IPS-18c (cell line): ENCODE measurements at regions not wholly inside any gene's neighbourhood (a gene's known extent, or its start where the extent isn't known, plus 50 kb on each side); places are given as distances from the start of the nearest gene placed in this dataset.

ENCODE experiments used
- H3K4me3 ChIP-seq: 2 replicates; pipeline ENCODE4 v1.7.0; 2013; ENCODE audit warnings: low read depth, mild to moderate bottlenecking, low read length, moderate library complexity; ENCODE audit not compliant: insufficient read depth
- H3K9me3 ChIP-seq: one replicate; pipeline ENCODE4 v1.6.1; 2013; ENCODE audit warnings: mild to moderate bottlenecking, low read length, moderate library complexity; ENCODE audit not compliant: control insufficient read depth, insufficient read depth

GRCh38 chr4:59060002-59060846, 1950.0 kb upstream of the IGFBP7 start:
- Histone ChIP-seq H3K4me3 (no peak overlapping the region), H3K9me3 (no peaks in the 10 kb centered on the region)

- H3K4me3 ChIP-seq = no peak overlapping the region
- H3K9me3 ChIP-seq = no peaks in the 10 kb centered on the region
Measured at GRCh38 chr4:59060895-59061294, 1950.7 kb upstream of the IGFBP7 start.

- H3K9me3 ChIP-seq = no peaks in the 10 kb centered on the region
- H3K4me3 ChIP-seq = no peak overlapping the region
Measured at GRCh38 chr4:59063015-59063720, 1953.0 kb upstream of the IGFBP7 start.

- H3K4me3 ChIP-seq = no peak overlapping the region
Measured at GRCh38 chr4:59068722-59069418, 1958.7 kb upstream of the IGFBP7 start.

GRCh38 chr4:59086410-59086809, 1976.2 kb upstream of the IGFBP7 start:
- no peaks in the 10 kb centered on the region for H3K9me3 ChIP-seq
- no peak overlapping the region for H3K4me3 ChIP-seq

More at GRCh38 chr4:59068722-59069418, 1958.7 kb upstream of the IGFBP7 start:
- no peaks in the 10 kb centered on the region for H3K9me3 ChIP-seq

GRCh38 chr4:59091146-59092142, 1981.3 kb upstream of the IGFBP7 start:
- H3K4me3 ChIP-seq = no peak overlapping the region

GRCh38 chr4:59094505-59094904, 1984.3 kb upstream of the IGFBP7 start:
- H3K4me3 ChIP-seq = no peak overlapping the region
- no peaks in the 10 kb centered on the region for H3K9me3 ChIP-seq

More at GRCh38 chr4:59091146-59092142, 1981.3 kb upstream of the IGFBP7 start:
- H3K9me3 ChIP-seq = no peaks in the 10 kb centered on the region

GRCh38 chr4:59102311-59102710, 1992.1 kb upstream of the IGFBP7 start:
- no peak overlapping the region for H3K4me3 ChIP-seq
- H3K9me3 ChIP-seq = no peaks in the 10 kb centered on the region

- Histone ChIP-seq H3K9me3 (no peaks in the 10 kb centered on the region), H3K4me3 (no peak overlapping the region)
Measured at GRCh38 chr4:59120287-59120814, 2010.2 kb upstream of the IGFBP7 start.

DNA sequence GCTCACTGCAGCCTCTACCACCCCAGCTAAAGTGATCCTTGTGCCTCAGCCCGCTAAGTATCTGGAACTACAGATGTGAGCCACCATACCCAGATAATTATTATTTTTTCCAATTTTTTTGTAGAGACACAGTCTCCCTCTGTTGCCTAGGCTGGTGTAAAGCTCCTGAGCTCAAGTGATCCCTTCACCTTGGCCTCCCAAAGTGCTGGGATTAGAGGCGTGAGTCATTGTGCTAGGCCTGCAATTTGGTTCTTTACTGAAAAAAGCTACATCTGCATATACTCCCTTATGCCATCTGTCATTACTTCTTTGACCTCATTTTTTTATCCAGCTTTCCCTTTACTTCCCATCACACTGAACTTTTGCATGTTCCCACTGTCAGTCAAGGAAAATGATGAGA, 2012.4 kb upstream of the IGFBP7 start:
- no peak overlapping the region for H3K4me3 ChIP-seq

GRCh38 chr4:59126159-59126558, 2016.0 kb upstream of the IGFBP7 start:
- H3K4me3 ChIP-seq = no peak overlapping the region
- H3K9me3 ChIP-seq = no peaks in the 10 kb centered on the region

More for the DNA sequence above, 2012.4 kb upstream of the IGFBP7 start:
- H3K9me3 ChIP-seq = no peaks in the 10 kb centered on the region

DNA sequence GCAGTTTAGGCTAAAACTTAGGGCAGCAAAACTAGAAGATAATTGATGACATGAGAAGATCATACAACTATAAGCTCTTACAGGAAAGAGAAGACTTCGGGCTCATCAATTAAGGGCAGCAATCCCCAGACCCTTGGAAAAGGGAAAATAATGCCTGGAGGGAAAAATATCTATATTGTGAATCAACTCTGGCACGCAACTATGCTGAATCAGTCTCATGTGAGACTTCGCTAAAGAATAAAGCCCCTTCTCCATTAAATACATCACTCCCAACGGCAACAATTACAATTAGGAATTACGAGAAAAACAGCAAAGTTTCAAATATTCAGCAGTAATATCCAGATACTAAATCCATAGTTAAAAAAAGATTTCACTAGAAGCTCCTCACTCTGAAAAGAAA, 2016.8 kb upstream of the IGFBP7 start:
- Histone ChIP-seq H3K4me3 (no peak overlapping the region), H3K9me3 (no peaks in the 10 kb centered on the region)

DNA sequence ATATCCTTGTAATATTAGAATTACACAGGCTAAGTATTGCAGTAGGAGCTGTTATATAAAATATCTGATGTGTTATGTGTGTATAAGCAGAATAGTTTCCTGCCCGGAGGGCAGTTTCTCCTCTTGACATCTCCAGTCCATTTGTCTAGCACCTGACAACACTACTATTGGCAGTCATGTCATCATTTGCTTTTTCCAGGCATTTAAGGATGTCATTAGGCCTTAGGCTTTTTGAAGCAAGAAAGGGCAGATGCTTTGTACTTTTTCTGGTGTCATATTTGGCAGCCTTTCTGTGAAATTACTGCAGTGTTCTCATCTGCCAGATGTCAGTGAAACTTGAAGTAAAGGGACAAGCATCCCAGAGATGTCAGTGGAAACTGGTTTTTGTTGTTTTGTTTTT, 2017.6 kb upstream of the IGFBP7 start:
- Histone ChIP-seq H3K9me3 (no peaks in the 10 kb centered on the region), H3K4me3 (no peak overlapping the region)

- Histone ChIP-seq H3K4me3 (no peak overlapping the region), H3K9me3 (no peaks in the 10 kb centered on the region)
Measured at GRCh38 chr4:59135248-59135985, 2025.2 kb upstream of the IGFBP7 start.

DNA sequence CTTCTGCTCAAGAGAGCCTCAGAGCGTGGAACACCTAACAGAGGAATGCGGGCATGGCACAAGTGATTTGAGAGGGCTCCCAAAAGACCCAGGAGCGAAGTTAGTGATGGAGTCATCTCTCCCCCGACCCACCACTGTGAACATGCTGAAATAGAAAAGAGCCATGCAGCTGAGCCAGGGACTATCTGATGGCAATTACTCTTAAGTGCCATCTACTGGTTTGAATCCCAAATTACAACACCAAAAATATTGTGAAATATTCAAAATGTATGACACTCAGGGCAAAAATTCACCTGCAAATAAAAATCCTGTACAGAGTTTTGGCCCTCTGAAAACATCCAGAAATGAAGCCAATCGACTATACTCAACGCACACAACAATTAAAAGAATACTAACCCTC, 2038.9 kb upstream of the ADGRL3 start:
- no peak overlapping the region for H3K4me3 ChIP-seq

DNA sequence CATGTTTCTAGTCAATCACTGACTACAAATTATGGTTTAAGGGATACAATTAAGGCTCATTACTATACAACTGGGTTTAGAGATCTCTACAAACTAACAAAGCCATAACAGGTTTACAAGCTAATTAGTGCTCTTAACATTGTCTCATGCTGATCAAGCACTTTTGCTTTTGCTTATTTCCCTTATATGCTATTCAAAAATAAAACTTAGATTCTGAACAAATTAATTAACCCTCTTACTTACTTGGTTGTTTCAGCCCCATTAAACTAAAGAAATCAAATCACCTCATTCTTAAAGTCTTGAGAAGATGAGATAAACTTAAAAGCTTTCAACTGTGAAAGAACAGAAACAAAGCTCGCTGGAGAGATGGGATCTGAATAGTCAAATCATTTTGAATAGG, 2024.5 kb upstream of the ADGRL3 start:
- Histone ChIP-seq H3K4me3 (no peak overlapping the region), H3K9me3 (no peaks in the 10 kb centered on the region)

More for the DNA sequence above, 2038.9 kb upstream of the ADGRL3 start:
- H3K9me3 ChIP-seq = no peaks in the 10 kb centered on the region
